ENCODE measurements at regions not wholly inside any gene's neighbourhood (a gene's known extent, or its start where the extent isn't known, plus 50 kb on each side); places are given as distances from the start of the nearest gene placed in this dataset.

GRCh38 chr20:59413326-59413865, 113.0 kb downstream of the EDN3 start:
- in situ Hi-C loops (cut with MboI) (loop anchor here (5.0 to 10.0 kb wide), 2 partner anchors 329 to 546 kb away; no protein-coding TSS in a partner anchor), intact Hi-C loops (cut with micrococcal nuclease) (no loop called here)
- Histone ChIP-seq H3K27ac (ENCODE audit: extremely low read depth, low read depth, low read length) (no peak overlapping the region), H3K4me2 (ENCODE audit: insufficient read depth, low read length) (no peak overlapping the region), H4K20me1 (replicated peaks; ENCODE audit: control insufficient read depth, insufficient read depth, low read length) (no peaks in the 10 kb centered on the region; the same call in 1 of the 2 replicates), H3K36me3 (ENCODE audit: control insufficient read depth, insufficient read depth, low read length) (no peaks in the 10 kb centered on the region), H3K9me1 (ENCODE audit: control insufficient read depth, insufficient read depth, low read length) (no peaks in the 10 kb centered on the region), H3K27me3 (ENCODE audit: control insufficient read depth in 2 of 2, insufficient read depth in 2 of 2, low read length in 2 of 2) (peaks cover 5 to 40% of the 10 kb centered on the region in 2 experiments; a peak in 3 of 5 replicates), H3K4me1 (replicated peaks in 1 of 2; ENCODE audit: control insufficient read depth in 2 of 2, insufficient read depth in 2 of 2, low read length in 2 of 2) (no peaks in the 10 kb centered on the region), H3K9ac (ENCODE audit: insufficient read depth in 1 of 2, low read depth in 2 of 2, low read length in 2 of 2) (no peak overlapping the region), H3K4me3 (no peak overlapping the region), H3K9me3 (replicated peaks; ENCODE audit: control insufficient read depth, insufficient read depth, low read depth, low read length) (no peaks in the 10 kb centered on the region), H2AFZ (ENCODE audit: low read depth, low read length) (no peak overlapping the region), H3K79me2 (ENCODE audit: control insufficient read depth, insufficient read depth, low read length) (no peaks in the 10 kb centered on the region)
- POLR2A ChIA-PET, result no interaction called here
- DNase-seq (ENCODE audit: extremely low read depth in 1 of 4, low spot score in 3 of 4) (no peak), FAIRE-seq (no peak), ATAC-seq (no peak)
- TF ChIP-seq PTTG1 (tag; IDR thresholded peaks at IDR 0.05; ENCODE audit: low read depth) (no peak), MCM7 (IDR thresholded peaks at IDR 0.05) (no peak), ERF (CRISPR knock-in tag; IDR thresholded peaks at IDR 0.05) (no peak), TCF7 (IDR thresholded peaks at IDR 0.05; ENCODE audit: borderline replicate concordance) (no peak), ATF6 (CRISPR knock-in tag; IDR thresholded peaks at IDR 0.05) (no peak), ZBTB7A (IDR thresholded peaks at IDR 0.05; ENCODE audit: borderline replicate concordance, control insufficient read depth, low read depth, low read length) (no peak), PHF20 (IDR thresholded peaks at IDR 0.05; ENCODE audit: partially characterized antibody) (no peak), EGR1 (conservative IDR thresholded peaks at IDR 0.05) (no peak), MTA3 (IDR thresholded peaks at IDR 0.05; ENCODE audit: borderline replicate concordance) (no peak), E2F8 (IDR thresholded peaks at IDR 0.05; ENCODE audit: low read depth, partially characterized antibody) (no peak), BCOR (IDR thresholded peaks at IDR 0.05) (no peak), HMG20B (CRISPR knock-in tag; IDR thresholded peaks at IDR 0.05) (no peak), XRCC4 (IDR thresholded peaks at IDR 0.05; ENCODE audit: extremely low read depth, insufficient read depth, insufficient read length) (no peak), TFAM (CRISPR knock-in tag; conservative IDR thresholded peaks at IDR 0.05) (no peak)
- TF ChIP-seq, protein P1, sequence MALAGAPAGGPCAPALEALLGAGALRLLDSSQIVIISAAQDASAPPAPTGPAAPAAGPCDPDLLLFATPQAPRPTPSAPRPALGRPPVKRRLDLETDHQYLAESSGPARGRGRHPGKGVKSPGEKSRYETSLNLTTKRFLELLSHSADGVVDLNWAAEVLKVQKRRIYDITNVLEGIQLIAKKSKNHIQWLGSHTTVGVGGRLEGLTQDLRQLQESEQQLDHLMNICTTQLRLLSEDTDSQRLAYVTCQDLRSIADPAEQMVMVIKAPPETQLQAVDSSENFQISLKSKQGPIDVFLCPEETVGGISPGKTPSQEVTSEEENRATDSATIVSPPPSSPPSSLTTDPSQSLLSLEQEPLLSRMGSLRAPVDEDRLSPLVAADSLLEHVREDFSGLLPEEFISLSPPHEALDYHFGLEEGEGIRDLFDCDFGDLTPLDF (CRISPR knock-in tag; IDR thresholded peaks at IDR 0.05), result no peak
- TF ChIP-seq, protein P2, sequence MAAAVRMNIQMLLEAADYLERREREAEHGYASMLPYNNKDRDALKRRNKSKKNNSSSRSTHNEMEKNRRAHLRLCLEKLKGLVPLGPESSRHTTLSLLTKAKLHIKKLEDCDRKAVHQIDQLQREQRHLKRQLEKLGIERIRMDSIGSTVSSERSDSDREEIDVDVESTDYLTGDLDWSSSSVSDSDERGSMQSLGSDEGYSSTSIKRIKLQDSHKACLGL (CRISPR knock-in tag; IDR thresholded peaks at IDR 0.05; ENCODE audit: borderline replicate concordance, poor library complexity, severe bottlenecking), result no peak
- TF ChIP-seq, protein P3, sequence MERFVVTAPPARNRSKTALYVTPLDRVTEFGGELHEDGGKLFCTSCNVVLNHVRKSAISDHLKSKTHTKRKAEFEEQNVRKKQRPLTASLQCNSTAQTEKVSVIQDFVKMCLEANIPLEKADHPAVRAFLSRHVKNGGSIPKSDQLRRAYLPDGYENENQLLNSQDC (CRISPR knock-in tag; IDR thresholded peaks at IDR 0.05), result no peak
- WGBS (ENCODE audit: insufficient coverage, low coverage, missing lambda C conversion rate), result 2% methylated on average over 6 of the region's 6 CpGs
- BruUV-seq (replicated peaks), result no TSS peak
- CTCF ChIA-PET (ENCODE audit: low intra/inter-chr PET ratio), result no interaction called here

Data from K562 (cell line).